ENCODE measurements at regions not wholly inside any gene's neighbourhood (a gene's known extent, or its start where the extent isn't known, plus 50 kb on each side); places are given as distances from the start of the nearest gene placed in this dataset.

DNA sequence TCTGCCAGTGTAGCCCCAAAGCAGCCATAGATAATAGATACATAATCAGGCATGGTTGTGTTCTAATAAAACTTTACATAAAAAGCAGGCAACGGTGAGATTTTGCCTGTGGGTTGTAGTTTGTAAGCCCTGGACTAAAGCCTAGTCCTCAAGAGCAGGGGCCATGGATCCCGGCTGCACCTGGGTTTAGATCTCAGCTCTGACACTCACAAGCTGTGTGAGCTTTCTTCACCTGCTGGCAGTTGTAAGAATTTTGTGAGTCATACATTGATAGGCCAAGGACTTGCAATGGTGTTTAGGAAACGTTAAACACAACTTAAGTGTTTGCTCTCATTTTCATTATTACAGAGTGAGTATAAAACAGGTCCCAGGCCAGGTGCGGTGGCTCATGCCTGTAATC is 395.8 kb upstream of the TBX3 start:
- TF ChIP-seq, protein P1, sequence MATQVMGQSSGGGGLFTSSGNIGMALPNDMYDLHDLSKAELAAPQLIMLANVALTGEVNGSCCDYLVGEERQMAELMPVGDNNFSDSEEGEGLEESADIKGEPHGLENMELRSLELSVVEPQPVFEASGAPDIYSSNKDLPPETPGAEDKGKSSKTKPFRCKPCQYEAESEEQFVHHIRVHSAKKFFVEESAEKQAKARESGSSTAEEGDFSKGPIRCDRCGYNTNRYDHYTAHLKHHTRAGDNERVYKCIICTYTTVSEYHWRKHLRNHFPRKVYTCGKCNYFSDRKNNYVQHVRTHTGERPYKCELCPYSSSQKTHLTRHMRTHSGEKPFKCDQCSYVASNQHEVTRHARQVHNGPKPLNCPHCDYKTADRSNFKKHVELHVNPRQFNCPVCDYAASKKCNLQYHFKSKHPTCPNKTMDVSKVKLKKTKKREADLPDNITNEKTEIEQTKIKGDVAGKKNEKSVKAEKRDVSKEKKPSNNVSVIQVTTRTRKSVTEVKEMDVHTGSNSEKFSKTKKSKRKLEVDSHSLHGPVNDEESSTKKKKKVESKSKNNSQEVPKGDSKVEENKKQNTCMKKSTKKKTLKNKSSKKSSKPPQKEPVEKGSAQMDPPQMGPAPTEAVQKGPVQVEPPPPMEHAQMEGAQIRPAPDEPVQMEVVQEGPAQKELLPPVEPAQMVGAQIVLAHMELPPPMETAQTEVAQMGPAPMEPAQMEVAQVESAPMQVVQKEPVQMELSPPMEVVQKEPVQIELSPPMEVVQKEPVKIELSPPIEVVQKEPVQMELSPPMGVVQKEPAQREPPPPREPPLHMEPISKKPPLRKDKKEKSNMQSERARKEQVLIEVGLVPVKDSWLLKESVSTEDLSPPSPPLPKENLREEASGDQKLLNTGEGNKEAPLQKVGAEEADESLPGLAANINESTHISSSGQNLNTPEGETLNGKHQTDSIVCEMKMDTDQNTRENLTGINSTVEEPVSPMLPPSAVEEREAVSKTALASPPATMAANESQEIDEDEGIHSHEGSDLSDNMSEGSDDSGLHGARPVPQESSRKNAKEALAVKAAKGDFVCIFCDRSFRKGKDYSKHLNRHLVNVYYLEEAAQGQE (IDR thresholded peaks at IDR 0.05; ENCODE audit: borderline replicate concordance), result no peak
- TF ChIP-seq, protein P1 (CRISPR knock-in tag; IDR thresholded peaks at IDR 0.05; ENCODE audit: low read depth), result no peak
- TF ChIP-seq, protein P2, sequence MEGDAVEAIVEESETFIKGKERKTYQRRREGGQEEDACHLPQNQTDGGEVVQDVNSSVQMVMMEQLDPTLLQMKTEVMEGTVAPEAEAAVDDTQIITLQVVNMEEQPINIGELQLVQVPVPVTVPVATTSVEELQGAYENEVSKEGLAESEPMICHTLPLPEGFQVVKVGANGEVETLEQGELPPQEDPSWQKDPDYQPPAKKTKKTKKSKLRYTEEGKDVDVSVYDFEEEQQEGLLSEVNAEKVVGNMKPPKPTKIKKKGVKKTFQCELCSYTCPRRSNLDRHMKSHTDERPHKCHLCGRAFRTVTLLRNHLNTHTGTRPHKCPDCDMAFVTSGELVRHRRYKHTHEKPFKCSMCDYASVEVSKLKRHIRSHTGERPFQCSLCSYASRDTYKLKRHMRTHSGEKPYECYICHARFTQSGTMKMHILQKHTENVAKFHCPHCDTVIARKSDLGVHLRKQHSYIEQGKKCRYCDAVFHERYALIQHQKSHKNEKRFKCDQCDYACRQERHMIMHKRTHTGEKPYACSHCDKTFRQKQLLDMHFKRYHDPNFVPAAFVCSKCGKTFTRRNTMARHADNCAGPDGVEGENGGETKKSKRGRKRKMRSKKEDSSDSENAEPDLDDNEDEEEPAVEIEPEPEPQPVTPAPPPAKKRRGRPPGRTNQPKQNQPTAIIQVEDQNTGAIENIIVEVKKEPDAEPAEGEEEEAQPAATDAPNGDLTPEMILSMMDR (IDR thresholded peaks at IDR 0.05 in 2 of 3, conservative IDR thresholded peaks at IDR 0.05 in 1 of 3; ENCODE audit: insufficient read depth in 2 of 3, low read depth in 1 of 3, low read length in 3 of 3), result no peak
- TF ChIP-seq RBM15 (IDR thresholded peaks at IDR 0.05; ENCODE audit: insufficient read depth, low read length) (no peak), SIN3A (IDR thresholded peaks at IDR 0.05; ENCODE audit: borderline replicate concordance in 2 of 2, control insufficient read depth in 1 of 2, low read depth in 2 of 2, low read length in 2 of 2) (no peak), RNF2 (IDR thresholded peaks at IDR 0.05) (no peak), HOXB6 (CRISPR knock-in tag; IDR thresholded peaks at IDR 0.05; ENCODE audit: borderline replicate concordance) (no peak), POLR2A (conservative IDR thresholded peaks at IDR 0.05) (no peak), POLR3A (IDR thresholded peaks at IDR 0.05; ENCODE audit: borderline replicate concordance, extremely low read depth, insufficient read depth, insufficient read length) (no peak), ATF1 (CRISPR knock-in tag; IDR thresholded peaks at IDR 0.05) (no peak), ATF1 (tag; IDR thresholded peaks at IDR 0.05) (no peak), ZNF217 (CRISPR knock-in tag; IDR thresholded peaks at IDR 0.05) (no peak)

Data from K562 (cell line).